Fibroblast of the aortic adventitia (primary cell): ENCODE measurements at regions not wholly inside any gene's neighbourhood (a gene's known extent, or its start where the extent isn't known, plus 50 kb on each side); places are given as distances from the start of the nearest gene placed in this dataset.

Source experiments
- DNase-seq: peaks from one replicate; pipeline ENCODE4 v3.0.0-alpha.2; 2010; ENCODE audit warnings: low read depth
- H3K4me3 ChIP-seq: 2 replicates; pipeline ENCODE4 v1.5.1; 2011; ENCODE audit warnings: low read depth, mild to moderate bottlenecking, control low read depth, low read length, moderate library complexity
- TF ChIP-seq, protein P1 (sequence below): IDR thresholded peaks from 2 replicates; pipeline ENCODE4 v1.5.1; 2011; ENCODE audit warnings: mild to moderate bottlenecking, low read length, control low read depth, inconsistent platforms; ENCODE audit not compliant: insufficient read depth

GRCh38 chr5:82735160-82735789 lies 341.9 kb downstream of the TMEM167A start:
- H3K4me3 ChIP-seq, result no peak overlapping the region
- TF ChIP-seq, protein P1, sequence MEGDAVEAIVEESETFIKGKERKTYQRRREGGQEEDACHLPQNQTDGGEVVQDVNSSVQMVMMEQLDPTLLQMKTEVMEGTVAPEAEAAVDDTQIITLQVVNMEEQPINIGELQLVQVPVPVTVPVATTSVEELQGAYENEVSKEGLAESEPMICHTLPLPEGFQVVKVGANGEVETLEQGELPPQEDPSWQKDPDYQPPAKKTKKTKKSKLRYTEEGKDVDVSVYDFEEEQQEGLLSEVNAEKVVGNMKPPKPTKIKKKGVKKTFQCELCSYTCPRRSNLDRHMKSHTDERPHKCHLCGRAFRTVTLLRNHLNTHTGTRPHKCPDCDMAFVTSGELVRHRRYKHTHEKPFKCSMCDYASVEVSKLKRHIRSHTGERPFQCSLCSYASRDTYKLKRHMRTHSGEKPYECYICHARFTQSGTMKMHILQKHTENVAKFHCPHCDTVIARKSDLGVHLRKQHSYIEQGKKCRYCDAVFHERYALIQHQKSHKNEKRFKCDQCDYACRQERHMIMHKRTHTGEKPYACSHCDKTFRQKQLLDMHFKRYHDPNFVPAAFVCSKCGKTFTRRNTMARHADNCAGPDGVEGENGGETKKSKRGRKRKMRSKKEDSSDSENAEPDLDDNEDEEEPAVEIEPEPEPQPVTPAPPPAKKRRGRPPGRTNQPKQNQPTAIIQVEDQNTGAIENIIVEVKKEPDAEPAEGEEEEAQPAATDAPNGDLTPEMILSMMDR, result no peak
- DNase-seq, result peak; percentile 54

DNA sequence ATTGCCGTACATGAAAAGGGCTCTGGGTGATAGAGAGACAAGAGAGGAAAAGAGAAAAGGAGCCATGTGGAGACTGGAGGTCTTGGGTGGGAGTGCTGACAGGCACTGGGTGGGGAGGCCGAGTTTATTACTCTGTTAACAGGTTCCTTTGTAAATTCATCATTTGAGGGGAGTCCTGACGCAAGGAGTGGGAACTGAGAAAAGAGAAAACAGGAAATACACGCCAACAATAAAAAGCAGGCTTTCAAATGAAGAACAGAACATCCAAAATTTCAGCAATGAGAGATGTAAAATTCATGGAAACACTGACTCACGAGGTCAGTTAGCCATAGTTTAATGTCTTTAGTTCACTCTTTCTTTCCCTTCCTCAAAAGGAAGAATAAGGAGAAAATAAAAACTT lies 342.8 kb downstream of the TMEM167A start:
- no peak overlapping the region for H3K4me3 ChIP-seq
- TF ChIP-seq, protein P1, result no peak
- peak; percentile 25 for DNase-seq

- no peak overlapping the region for H3K4me3 ChIP-seq
- no peak for DNase-seq
- TF ChIP-seq, protein P1, result no peak
Observed at GRCh38 chr5:82730913-82731312, 346.3 kb downstream of the TMEM167A start.

DNA sequence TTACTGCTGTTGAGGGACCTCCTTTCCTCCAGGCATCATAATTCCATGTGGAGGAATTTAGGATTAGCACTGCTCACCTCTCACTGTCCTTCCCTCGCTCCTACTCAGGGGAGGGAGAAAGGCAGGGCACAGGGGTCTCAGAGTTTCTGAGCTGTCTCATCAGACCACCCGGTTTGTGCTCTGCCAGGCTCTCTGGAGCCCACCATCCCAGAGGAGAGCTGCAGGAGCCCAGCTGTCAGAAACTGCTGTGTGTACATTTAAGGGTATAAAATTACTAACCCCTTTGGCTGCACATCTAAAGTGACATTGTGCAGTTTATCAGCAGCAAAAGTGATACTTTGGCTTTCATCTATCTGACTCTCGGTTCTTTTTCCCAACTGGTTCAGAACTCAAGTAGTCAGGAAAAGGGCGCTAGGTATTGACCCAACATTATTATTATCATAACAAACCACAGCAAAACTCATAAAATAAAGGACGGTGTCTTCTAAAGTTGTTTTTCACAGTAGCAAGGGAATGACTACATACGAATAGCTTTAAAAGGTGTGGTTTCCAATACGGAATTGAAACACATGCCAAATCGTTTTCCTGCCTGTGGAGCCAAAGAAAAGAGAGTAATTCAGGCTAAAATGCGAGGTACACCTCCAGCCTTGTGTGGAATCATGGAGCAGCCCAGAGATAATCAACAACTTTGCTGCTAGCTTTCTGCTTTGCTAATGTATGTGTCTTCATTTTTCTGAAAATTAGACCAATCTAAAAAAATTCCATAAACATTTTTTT lies 348.1 kb downstream of the TMEM167A start:
- DNase-seq, result no peak
- TF ChIP-seq, protein P1, result no peak
- H3K4me3 ChIP-seq, result no peak overlapping the region

GRCh38 chr5:82723168-82723567 lies 354.0 kb downstream of the TMEM167A start:
- TF ChIP-seq, protein P1, result no peak
- no peak for DNase-seq
- no peak overlapping the region for H3K4me3 ChIP-seq

DNA sequence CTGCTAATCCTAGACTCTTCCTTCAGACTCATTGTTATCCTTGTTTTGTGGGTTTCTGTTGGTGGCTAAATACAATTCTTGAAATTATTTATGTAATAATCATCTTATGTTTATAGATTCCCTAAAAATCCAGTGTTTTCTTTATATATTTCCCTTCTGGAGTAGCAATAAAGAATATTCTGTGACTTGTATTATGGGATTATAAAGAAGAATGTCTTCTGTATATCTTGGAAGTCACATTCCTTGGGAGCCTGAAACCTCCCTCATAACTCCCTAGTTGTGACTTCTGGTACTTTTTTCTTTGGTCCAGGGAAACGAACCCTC lies 356.1 kb downstream of the TMEM167A start:
- peak; percentile 6 for DNase-seq
- TF ChIP-seq, protein P1, result no peak
- no peak overlapping the region for H3K4me3 ChIP-seq
